Esophagus squamous epithelium (tissue), 5 donors: ENCODE measurements at regions not wholly inside any gene's neighbourhood (a gene's known extent, or its start where the extent isn't known, plus 50 kb on each side); places are given as distances from the start of the nearest gene placed in this dataset.

Experiments used
- DNase-seq: peaks from one replicate; lab custom pipeline; 2025; lab: John Stamatoyannopoulos, UW
- H3K27ac ChIP-seq, 4 donors: fragments of 200-600 bp; sonication (generic); one replicate each; pipeline ENCODE4 v1.5.1; 2016 to 2019; ENCODE audit warnings: mild to moderate bottlenecking in 1 of 4
- H3K27me3 ChIP-seq, 4 donors: fragments of 200-600 bp; sonication (generic); 1 replicate in 3 of 4; 2 replicates in 1 of 4; pipeline versions ENCODE4 v1.5.1 to v1.6.0; 2017 to 2021; ENCODE audit warnings: antibody characterized with exemption in 1 of 4
- H3K36me3 ChIP-seq, 3 donors: fragments of 200-600 bp; sonication (generic); one replicate each; pipeline ENCODE4 v1.5.1; 2016 to 2019
- H3K4me1 ChIP-seq, 3 donors: fragments of 200-600 bp; sonication (generic); one replicate each; pipeline ENCODE4 v1.5.1; 2017 to 2019
- H3K4me3 ChIP-seq, 4 donors: fragments of 200-600 bp; sonication (generic); 1 replicate in 3 of 4; 2 replicates in 1 of 4; pipeline ENCODE4 v1.5.1; 2016 to 2019; ENCODE audit warnings: mild to moderate bottlenecking in 2 of 4, moderate library complexity in 1 of 4
- H3K9me3 ChIP-seq, 3 donors: fragments of 200-600 bp; sonication (generic); one replicate each; pipeline ENCODE4 v1.5.1; 2016 to 2019
- CTCF ChIP-seq, 6 experiments: fragments of 450-650 bp in 4 of 6; fragments of 200-600 bp in 2 of 6; sonication (generic) in 2 of 6; IDR thresholded peaks; one replicate each; pipeline ENCODE4 v1.5.1; 2016 to 2019; ENCODE audit warnings: antibody characterized with exemption in 6 of 6, mild to moderate bottlenecking in 4 of 6, moderate library complexity in 4 of 6
- POLR2A ChIP-seq, 4 donors: fragments of 450-650 bp; IDR thresholded peaks; one replicate each; pipeline ENCODE4 v1.6.1; 2017; ENCODE audit warnings: antibody characterized with exemption in 4 of 4, mild to moderate bottlenecking in 4 of 4, moderate library complexity in 3 of 4
- WGBS, 2 donors: methylation state at CpG; one replicate each; pipeline ENCODE4 v1.1.5; 2018; 5-methylcytosine and 5-hydroxymethylcytosine counted together
- intact Hi-C: fragments of 100-400 bp; cut with DNase I; formaldehyde crosslinking; loops from one replicate; pipeline ENCODE4 v1.15.0; 2022
- donor health status: DM: yes; HTN: yes; CAD: no.

DNA sequence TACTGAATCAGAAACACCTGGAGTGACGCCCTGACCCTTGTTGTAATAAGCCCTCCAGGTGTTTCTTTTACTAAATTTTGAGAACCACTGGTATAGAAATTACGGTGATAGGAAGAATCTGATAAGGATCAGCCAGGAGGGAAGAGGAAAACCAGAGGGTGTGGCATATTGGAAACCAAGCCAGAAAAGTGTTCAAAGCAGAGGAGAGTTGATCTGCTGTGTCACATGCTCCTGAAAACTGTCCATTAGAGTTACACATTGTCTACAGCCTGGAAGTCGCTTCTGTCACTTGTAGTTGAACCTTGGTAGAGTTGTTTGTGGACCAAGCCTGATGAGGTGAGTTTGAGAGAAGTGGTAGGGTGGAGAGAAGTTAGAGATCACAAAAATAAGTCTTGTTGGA is 497.4 kb downstream of the ENC1 start:
- intact Hi-C loops = no loop called here
- Histone ChIP-seq H3K4me1 (no peaks in the 10 kb centered on the region), H3K36me3 (no peaks in the 10 kb centered on the region), H3K4me3 (no peak overlapping the region), H3K27me3 (peaks cover 0 to 3% (median 0%) of the 10 kb centered on the region in 4 donors), H3K9me3 (no peaks in the 10 kb centered on the region), H3K27ac (no peak overlapping the region)
- no peak for DNase-seq
- WGBS, 2 donors = 57 to 72% methylated on average over 3 of the region's 3 CpGs
- TF ChIP-seq POLR2A (IDR thresholded peaks at IDR 0.05) (no peak), CTCF (IDR thresholded peaks at IDR 0.05) (no peak)

DNA sequence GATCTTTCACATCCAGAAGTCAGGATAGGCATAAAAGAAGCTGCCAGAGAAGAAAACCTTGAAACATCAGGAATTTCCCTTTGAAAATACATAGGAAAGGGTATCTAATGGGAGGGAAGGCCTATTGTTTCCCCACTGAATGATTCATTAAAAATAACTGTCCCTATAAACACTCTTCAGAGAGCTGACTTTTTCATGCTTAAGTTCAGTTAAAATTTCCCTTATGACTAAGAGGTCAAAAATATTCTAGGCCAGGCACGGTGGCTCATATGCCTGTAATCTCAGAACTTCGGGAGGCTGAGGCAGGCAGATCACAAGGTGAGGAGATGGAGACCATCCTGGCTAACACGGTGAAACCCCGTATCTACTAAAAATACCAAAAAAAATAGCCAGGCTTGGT is 499.5 kb downstream of the ENC1 start:
- no peaks in the 10 kb centered on the region for H3K4me1 ChIP-seq
- no peak for TF ChIP-seq POLR2A (IDR thresholded peaks at IDR 0.05)
- peaks cover 0 to 3% (median 0%) of the 10 kb centered on the region in 4 donors for H3K27me3 ChIP-seq
- intact Hi-C loops = no loop called here
- 58 to 71% methylated on average over 4 of the region's 4 CpGs for WGBS, 2 donors
- H3K36me3 ChIP-seq = no peaks in the 10 kb centered on the region
- H3K9me3 ChIP-seq = no peaks in the 10 kb centered on the region
- H3K27ac ChIP-seq = no peak overlapping the region
- DNase-seq = no peak
- H3K4me3 ChIP-seq = no peak overlapping the region

GRCh38 chr5:74140409-74140808 is 500.1 kb downstream of the ENC1 start:
- Histone ChIP-seq H3K36me3 (no peaks in the 10 kb centered on the region), H3K9me3 (no peaks in the 10 kb centered on the region), H3K4me1 (no peaks in the 10 kb centered on the region), H3K27me3 (peaks cover 0 to 3% (median 0%) of the 10 kb centered on the region in 4 donors), H3K4me3 (no peak overlapping the region), H3K27ac (no peak overlapping the region)
- DNase-seq = no peak
- 67 to 85% methylated on average over 3 of the region's 3 CpGs for WGBS, 2 donors
- intact Hi-C loops = no loop called here
- no peak for TF ChIP-seq CTCF (IDR thresholded peaks at IDR 0.05)
- TF ChIP-seq POLR2A (IDR thresholded peaks at IDR 0.05) = no peak

DNA sequence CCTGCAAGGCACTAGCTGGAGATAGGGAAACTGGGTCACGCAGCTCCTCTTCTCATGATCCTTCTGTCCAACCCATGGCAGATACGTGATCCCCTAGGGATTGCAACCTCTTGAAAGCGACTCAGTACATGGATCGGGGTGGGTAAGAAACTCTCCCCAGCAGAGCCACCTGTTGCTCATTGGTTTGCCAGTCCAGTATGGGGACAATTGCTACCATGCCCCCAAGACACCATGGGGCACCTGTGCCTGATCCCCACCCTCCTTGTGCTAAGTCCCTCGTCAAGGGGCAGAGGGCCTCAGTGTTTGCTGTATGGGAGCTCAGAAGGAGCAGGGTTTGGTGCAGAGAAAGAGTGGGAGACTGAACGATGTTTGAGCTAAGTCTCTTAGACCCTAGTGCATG is 500.9 kb downstream of the ENC1 start:
- no peaks in the 10 kb centered on the region for H3K36me3 ChIP-seq
- H3K9me3 ChIP-seq = no peaks in the 10 kb centered on the region
- DNase-seq = no peak
- WGBS, 2 donors = 92 to 96% methylated on average over 3 to 5 of the region's 6 CpGs
- no peaks in the 10 kb centered on the region for H3K4me1 ChIP-seq
- intact Hi-C loops = no loop called here
- H3K27ac ChIP-seq = no peak overlapping the region
- no peak overlapping the region for H3K4me3 ChIP-seq
- TF ChIP-seq POLR2A (IDR thresholded peaks at IDR 0.05) = no peak
- TF ChIP-seq CTCF (IDR thresholded peaks at IDR 0.05) = no peak
- peaks cover 0 to 3% (median 0%) of the 10 kb centered on the region in 4 donors for H3K27me3 ChIP-seq

DNA sequence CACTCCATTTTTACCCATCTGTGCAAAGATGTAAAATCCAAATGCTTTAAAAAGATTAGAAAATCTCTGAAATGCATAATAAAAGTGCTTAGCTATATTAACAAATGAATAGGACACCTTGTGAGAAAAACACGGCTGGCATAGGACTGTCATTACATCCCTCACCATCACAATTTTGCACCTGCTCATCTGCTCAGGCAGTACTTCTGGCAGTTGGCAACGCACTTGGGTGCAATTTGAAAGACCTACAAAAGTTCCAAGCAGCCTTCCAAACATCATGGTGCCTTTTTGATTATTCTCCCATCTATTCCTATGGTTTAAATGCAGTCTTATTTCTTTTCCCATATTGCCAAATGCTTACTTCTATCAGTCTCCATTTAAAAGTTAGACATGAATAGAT is 501.8 kb downstream of the ENC1 start:
- DNase-seq = no peak
- H3K27ac ChIP-seq = no peak overlapping the region
- TF ChIP-seq POLR2A (IDR thresholded peaks at IDR 0.05) (no peak), CTCF (IDR thresholded peaks at IDR 0.05) (no peak)
- H3K27me3 ChIP-seq = peaks cover 0 to 1% (median 0%) of the 10 kb centered on the region in 4 donors
- intact Hi-C loops = no loop called here
- H3K9me3 ChIP-seq = no peaks in the 10 kb centered on the region
- no peaks in the 10 kb centered on the region for H3K36me3 ChIP-seq
- H3K4me1 ChIP-seq = no peaks in the 10 kb centered on the region
- no peak overlapping the region for H3K4me3 ChIP-seq
- 72 to 83% methylated on average over 2 of the region's 2 CpGs for WGBS, 2 donors

GRCh38 chr5:74136276-74136825 is 504.2 kb downstream of the ENC1 start:
- Histone ChIP-seq H3K27ac (no peak overlapping the region), H3K36me3 (no peaks in the 10 kb centered on the region), H3K27me3 (no peaks in the 10 kb centered on the region), H3K4me3 (no peak overlapping the region), H3K4me1 (no peaks in the 10 kb centered on the region), H3K9me3 (no peaks in the 10 kb centered on the region)
- WGBS, 2 donors = 71 to 86% methylated on average over 2 of the region's 2 CpGs
- intact Hi-C loops = no loop called here
- TF ChIP-seq CTCF (IDR thresholded peaks at IDR 0.05) (no peak), POLR2A (IDR thresholded peaks at IDR 0.05) (no peak)
- no peak for DNase-seq
